Breast epithelium (tissue), 4 donors: ENCODE measurements at regions not wholly inside any gene's neighbourhood (a gene's known extent, or its start where the extent isn't known, plus 50 kb on each side); places are given as distances from the start of the nearest gene placed in this dataset.

Experiments
- DNase-seq, 2 donors: peaks; one replicate each; pipeline ENCODE4 v3.0.0-alpha.2; 2019; ENCODE audit warnings: low spot score in 2 of 2
- H3K27ac ChIP-seq, 2 donors: fragments of 200-600 bp; sonication (generic) in 1 of 2; one replicate each; pipeline ENCODE4 v1.5.1; 2016 to 2019; ENCODE audit warnings: mild to moderate bottlenecking in 1 of 2
- H3K27me3 ChIP-seq, 2 donors: fragments of 200-600 bp; sonication (generic) in 1 of 2; one replicate each; pipeline versions ENCODE4 v1.5.1 to v1.6.0; 2017 to 2019; ENCODE audit warnings: control low read depth in 1 of 2, mild to moderate bottlenecking in 1 of 2
- H3K36me3 ChIP-seq: fragments of 200-600 bp; one replicate; pipeline ENCODE4 v1.5.1; 2019
- H3K4me1 ChIP-seq, 2 donors: fragments of 200-600 bp; sonication (generic); one replicate each; pipeline ENCODE4 v1.5.1; 2016 to 2019; ENCODE audit warnings: control low read depth in 1 of 2
- H3K4me3 ChIP-seq, 3 donors: fragments of 200-600 bp; sonication (generic); 1 replicate in 2 of 3; 2 replicates in 1 of 3; pipeline ENCODE4 v1.5.1; 2016 to 2019; ENCODE audit warnings: mild to moderate bottlenecking in 3 of 3, moderate library complexity in 2 of 3
- H3K9me3 ChIP-seq, 2 donors: fragments of 200-600 bp; sonication (generic) in 1 of 2; one replicate each; pipeline ENCODE4 v1.5.1; 2016 to 2019; ENCODE audit warnings: control low read depth in 1 of 2
- CTCF ChIP-seq, 3 donors: fragments of 450-650 bp; IDR thresholded peaks; one replicate each; pipeline ENCODE4 v1.5.1; 2016 to 2017; ENCODE audit warnings: antibody characterized with exemption in 3 of 3, mild to moderate bottlenecking in 3 of 3, moderate library complexity in 3 of 3
- POLR2A ChIP-seq: fragments of 450-650 bp; IDR thresholded peaks from one replicate; pipeline ENCODE4 v1.6.1; 2016; ENCODE audit warnings: antibody characterized with exemption, mild to moderate bottlenecking, moderate library complexity
- POLR2AphosphoS5 ChIP-seq, 3 donors: sonication (generic); formaldehyde crosslinking; IDR thresholded peaks; one replicate each; pipeline ENCODE4 v1.6.1; 2017; ENCODE audit warnings: antibody characterized with exemption in 3 of 3
- intact Hi-C: fragments of 100-400 bp; cut with DNase I; formaldehyde crosslinking; loops from one replicate; pipeline ENCODE4 v1.15.1; 2023; ENCODE audit warnings: low total_unique reads

GRCh38 chr2:129863350-129863749, 116.1 kb upstream of the RAB6C start:
- Histone ChIP-seq H3K27ac (no peak overlapping the region), H3K27me3 (no peaks in the 10 kb centered on the region), H3K4me3 (no peak overlapping the region), H3K36me3 (no peaks in the 10 kb centered on the region), H3K4me1 (no peaks in the 10 kb centered on the region), H3K9me3 (no peaks in the 10 kb centered on the region)
- DNase-seq, result no peak
- intact Hi-C loops, result no loop called here
- TF ChIP-seq CTCF (IDR thresholded peaks at IDR 0.05) (no peak), POLR2A (no peak), POLR2AphosphoS5 (IDR thresholded peaks at IDR 0.05) (no peak)

- Histone ChIP-seq H3K9me3 (no peaks in the 10 kb centered on the region), H3K27me3 (no peaks in the 10 kb centered on the region), H3K4me1 (no peaks in the 10 kb centered on the region), H3K4me3 (no peak overlapping the region), H3K36me3 (no peaks in the 10 kb centered on the region), H3K27ac (peak overlapping the region in 1 of 2 donors; percentile 46)
- TF ChIP-seq CTCF (IDR thresholded peaks at IDR 0.05) (no peak), POLR2A (no peak), POLR2AphosphoS5 (IDR thresholded peaks at IDR 0.05) (no peak)
- intact Hi-C loops, result loop anchor here (5.0 kb wide), 1 partner anchor 1038 kb away; no protein-coding TSS in a partner anchor
- no peak for DNase-seq
Measured at GRCh38 chr2:129864719-129865118, 114.7 kb upstream of the RAB6C start.

DNA sequence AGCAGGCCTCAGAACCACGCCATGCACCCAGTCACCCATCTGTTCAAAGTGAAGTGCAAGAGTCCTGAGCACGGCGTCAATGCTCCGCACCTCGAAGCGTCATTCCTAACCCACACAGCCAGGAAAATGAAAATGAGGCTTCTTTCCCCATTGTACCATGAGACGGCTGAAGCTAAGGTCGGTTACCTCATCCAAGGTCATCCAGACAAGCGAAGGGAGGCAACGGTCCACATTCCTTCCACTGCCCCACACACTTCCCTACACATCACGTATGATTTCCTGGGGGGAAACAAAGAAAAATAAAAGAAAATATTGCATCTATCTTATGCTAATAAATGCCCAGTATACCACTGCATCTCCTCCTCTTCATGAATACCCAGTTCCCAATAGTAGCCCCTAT, 113.5 kb upstream of the RAB6C start:
- DNase-seq, result no peak
- H3K4me3 ChIP-seq, result no peak overlapping the region
- H3K9me3 ChIP-seq, result no peaks in the 10 kb centered on the region
- H3K27ac ChIP-seq, result no peak overlapping the region
- no peaks in the 10 kb centered on the region for H3K36me3 ChIP-seq
- intact Hi-C loops, result loop anchor here (5.0 kb wide), 1 partner anchor 1036 kb away; no protein-coding TSS in a partner anchor
- no peaks in the 10 kb centered on the region for H3K27me3 ChIP-seq
- no peak for TF ChIP-seq CTCF (IDR thresholded peaks at IDR 0.05)
- no peak for TF ChIP-seq POLR2A
- no peak for TF ChIP-seq POLR2AphosphoS5 (IDR thresholded peaks at IDR 0.05)
- H3K4me1 ChIP-seq, result no peaks in the 10 kb centered on the region

GRCh38 chr2:129866391-129866790, 113.1 kb upstream of the RAB6C start:
- no peak overlapping the region for H3K4me3 ChIP-seq
- no peaks in the 10 kb centered on the region for H3K4me1 ChIP-seq
- no peak for TF ChIP-seq POLR2A
- no peak for TF ChIP-seq POLR2AphosphoS5 (IDR thresholded peaks at IDR 0.05)
- no peak for TF ChIP-seq CTCF (IDR thresholded peaks at IDR 0.05)
- H3K36me3 ChIP-seq, result no peaks in the 10 kb centered on the region
- H3K27ac ChIP-seq, result no peak overlapping the region
- intact Hi-C loops, result loop anchor here (5.0 kb wide), 1 partner anchor 1036 kb away; no protein-coding TSS in a partner anchor
- no peaks in the 10 kb centered on the region for H3K9me3 ChIP-seq
- no peak for DNase-seq
- H3K27me3 ChIP-seq, result no peaks in the 10 kb centered on the region

GRCh38 chr2:129868151-129868550, 111.3 kb upstream of the RAB6C start:
- DNase-seq, result no peak
- intact Hi-C loops, result loop anchor here (5.0 kb wide), 1 partner anchor 1034 kb away; no protein-coding TSS in a partner anchor
- no peaks in the 10 kb centered on the region for H3K9me3 ChIP-seq
- TF ChIP-seq POLR2A, result no peak
- TF ChIP-seq CTCF (IDR thresholded peaks at IDR 0.05), result no peak
- no peak for TF ChIP-seq POLR2AphosphoS5 (IDR thresholded peaks at IDR 0.05)
- H3K27ac ChIP-seq, result no peak overlapping the region
- no peaks in the 10 kb centered on the region for H3K4me1 ChIP-seq
- H3K36me3 ChIP-seq, result no peaks in the 10 kb centered on the region
- no peak overlapping the region for H3K4me3 ChIP-seq
- no peaks in the 10 kb centered on the region for H3K27me3 ChIP-seq
